Natural killer cell treated with Interleukin-12 subunit alpha and Interleukin-12 subunit beta and Interleukin-15 and Interleukin-18, amount 100 ng/mL, for 72 hours (primary cell): ENCODE measurements at regions not wholly inside any gene's neighbourhood (a gene's known extent, or its start where the extent isn't known, plus 50 kb on each side); places are given as distances from the start of the nearest gene placed in this dataset.

Experiments used
- ATAC-seq, 2 donors: fragments of 150-1000 bp; cut with Tn5 transposase in 1 of 2; sonication (Bioruptor Pico), chemical (Tn5 transposase) in 1 of 2; 2 replicates each; pipeline ENCODE4 v1.10.0; 2021
- DNase-seq: peaks from one replicate; pipeline ENCODE4 v3.0.0; 2022; ENCODE audit warnings: low spot score
- H3K27ac Mint-ChIP-seq, 2 donors: 1 replicate in 1 of 2; 2 replicates in 1 of 2; pipeline ENCODE4 v1.8.0; 2022; ENCODE audit warnings: mixed read lengths in 2 of 2, mild to moderate bottlenecking in 1 of 2, moderate library complexity in 1 of 2
- H3K27me3 Mint-ChIP-seq, 2 donors: 1 replicate in 1 of 2; 2 replicates in 1 of 2; pipeline ENCODE4 v1.8.0; 2022; ENCODE audit warnings: mixed read lengths in 2 of 2
- H3K36me3 Mint-ChIP-seq: one replicate; pipeline ENCODE4 v1.8.0; 2022; ENCODE audit warnings: mixed read lengths
- H3K4me1 Mint-ChIP-seq, 2 donors: 1 replicate in 1 of 2; 2 replicates in 1 of 2; pipeline ENCODE4 v1.8.0; 2022; ENCODE audit warnings: low read depth in 2 of 2, mixed read lengths in 2 of 2, mild to moderate bottlenecking in 1 of 2
- H3K4me3 Mint-ChIP-seq: one replicate; pipeline ENCODE4 v1.8.0; 2022; ENCODE audit warnings: mixed read lengths
- H3K9me3 Mint-ChIP-seq: 2 replicates; pipeline ENCODE4 v1.8.0; 2022; ENCODE audit warnings: mixed read lengths

- Mint-ChIP-seq H3K36me3 (no peaks in the 10 kb centered on the region), H3K9me3 (no peaks in the 10 kb centered on the region), H3K4me3 (no peak overlapping the region), H3K27ac (no peak overlapping the region), H3K27me3 (peaks cover 0 to 7% of the 10 kb centered on the region in 2 donors), H3K4me1 (no peaks in the 10 kb centered on the region)
- no peak for DNase-seq
- no peak for ATAC-seq
These were observed 448.1 kb downstream of the TSN start for GRCh38 chr2:122203523-122203922.

- Mint-ChIP-seq H3K36me3 (no peaks in the 10 kb centered on the region), H3K4me3 (no peak overlapping the region), H3K27me3 (peaks cover 0 to 7% of the 10 kb centered on the region in 2 donors), H3K4me1 (no peaks in the 10 kb centered on the region), H3K9me3 (no peaks in the 10 kb centered on the region), H3K27ac (no peak overlapping the region)
- ATAC-seq, result no peak
- DNase-seq, result no peak
These were observed 450.2 kb downstream of the TSN start for GRCh38 chr2:122205641-122206040.

- no peak for DNase-seq
- ATAC-seq, result no peak
- no peak overlapping the region for H3K27ac Mint-ChIP-seq
- no peaks in the 10 kb centered on the region for H3K36me3 Mint-ChIP-seq
- peaks cover 0 to 7% of the 10 kb centered on the region in 2 donors for H3K27me3 Mint-ChIP-seq
- H3K9me3 Mint-ChIP-seq, result no peaks in the 10 kb centered on the region
- H3K4me3 Mint-ChIP-seq, result no peak overlapping the region
- no peaks in the 10 kb centered on the region for H3K4me1 Mint-ChIP-seq
These were observed 450.6 kb downstream of the TSN start for GRCh38 chr2:122206101-122206500.

- H3K4me1 Mint-ChIP-seq, result no peaks in the 10 kb centered on the region
- no peak for ATAC-seq
- no peak overlapping the region for H3K4me3 Mint-ChIP-seq
- H3K9me3 Mint-ChIP-seq, result no peaks in the 10 kb centered on the region
- DNase-seq, result no peak
- no peak overlapping the region for H3K27ac Mint-ChIP-seq
- no peaks in the 10 kb centered on the region for H3K27me3 Mint-ChIP-seq
- no peaks in the 10 kb centered on the region for H3K36me3 Mint-ChIP-seq
These were observed 453.9 kb downstream of the TSN start for GRCh38 chr2:122209377-122209776.

- DNase-seq, result no peak
- H3K36me3 Mint-ChIP-seq, result no peaks in the 10 kb centered on the region
- H3K4me1 Mint-ChIP-seq, result no peaks in the 10 kb centered on the region
- no peak for ATAC-seq
- H3K27ac Mint-ChIP-seq, result no peak overlapping the region
- H3K27me3 Mint-ChIP-seq, result no peaks in the 10 kb centered on the region
- H3K4me3 Mint-ChIP-seq, result no peak overlapping the region
- no peaks in the 10 kb centered on the region for H3K9me3 Mint-ChIP-seq
These were observed 454.6 kb downstream of the TSN start for GRCh38 chr2:122210065-122210464.

GRCh38 chr2:122210898-122211856, 455.7 kb downstream of the TSN start:
- DNase-seq (no peak), ATAC-seq (no peak)
- no peaks in the 10 kb centered on the region for H3K27me3 Mint-ChIP-seq
- no peak overlapping the region for H3K27ac Mint-ChIP-seq
- H3K4me1 Mint-ChIP-seq, result no peaks in the 10 kb centered on the region
- H3K36me3 Mint-ChIP-seq, result no peaks in the 10 kb centered on the region
- H3K4me3 Mint-ChIP-seq, result no peak overlapping the region
- no peaks in the 10 kb centered on the region for H3K9me3 Mint-ChIP-seq

- DNase-seq, result no peak
- H3K4me3 Mint-ChIP-seq, result no peak overlapping the region
- H3K9me3 Mint-ChIP-seq, result no peaks in the 10 kb centered on the region
- no peak for ATAC-seq
- no peaks in the 10 kb centered on the region for H3K27me3 Mint-ChIP-seq
- H3K4me1 Mint-ChIP-seq, result no peaks in the 10 kb centered on the region
- H3K27ac Mint-ChIP-seq, result no peak overlapping the region
- no peaks in the 10 kb centered on the region for H3K36me3 Mint-ChIP-seq
These were observed 457.9 kb downstream of the TSN start for GRCh38 chr2:122213312-122213711.

- DNase-seq (no peak), ATAC-seq (no peak)
- Mint-ChIP-seq H3K27ac (no peak overlapping the region), H3K27me3 (no peaks in the 10 kb centered on the region), H3K4me1 (no peaks in the 10 kb centered on the region), H3K9me3 (no peaks in the 10 kb centered on the region), H3K36me3 (no peaks in the 10 kb centered on the region), H3K4me3 (no peak overlapping the region)
These were observed 460.6 kb downstream of the TSN start for GRCh38 chr2:122216071-122216470.

- Mint-ChIP-seq H3K4me3 (no peak overlapping the region), H3K27ac (no peak overlapping the region), H3K4me1 (no peaks in the 10 kb centered on the region), H3K27me3 (no peaks in the 10 kb centered on the region), H3K9me3 (no peaks in the 10 kb centered on the region), H3K36me3 (no peaks in the 10 kb centered on the region)
- ATAC-seq, result no peak
- no peak for DNase-seq
These were observed 461.4 kb downstream of the TSN start for GRCh38 chr2:122216901-122217300.

GRCh38 chr2:122218596-122218995, 463.1 kb downstream of the TSN start:
- Mint-ChIP-seq H3K4me1 (no peaks in the 10 kb centered on the region), H3K36me3 (no peaks in the 10 kb centered on the region), H3K27ac (no peak overlapping the region), H3K4me3 (no peak overlapping the region), H3K9me3 (no peaks in the 10 kb centered on the region), H3K27me3 (no peaks in the 10 kb centered on the region)
- ATAC-seq (no peak), DNase-seq (no peak)

GRCh38 chr2:122219504-122219903, 464.1 kb downstream of the TSN start:
- Mint-ChIP-seq H3K4me1 (no peaks in the 10 kb centered on the region), H3K36me3 (no peaks in the 10 kb centered on the region), H3K27me3 (no peaks in the 10 kb centered on the region), H3K4me3 (no peak overlapping the region), H3K9me3 (no peaks in the 10 kb centered on the region), H3K27ac (no peak overlapping the region)
- DNase-seq, result no peak
- no peak for ATAC-seq

GRCh38 chr2:122221665-122222064, 466.2 kb downstream of the TSN start:
- Mint-ChIP-seq H3K36me3 (no peaks in the 10 kb centered on the region), H3K4me3 (no peak overlapping the region), H3K27ac (no peak overlapping the region), H3K27me3 (no peaks in the 10 kb centered on the region), H3K9me3 (peaks cover 6% of the 10 kb centered on the region), H3K4me1 (no peaks in the 10 kb centered on the region)
- ATAC-seq (no peak), DNase-seq (no peak)

- Mint-ChIP-seq H3K27ac (no peak overlapping the region), H3K27me3 (no peaks in the 10 kb centered on the region), H3K4me3 (no peak overlapping the region), H3K36me3 (no peaks in the 10 kb centered on the region), H3K4me1 (peaks cover 0 to 5% of the 10 kb centered on the region in 2 donors), H3K9me3 (peaks cover 1% of the 10 kb centered on the region)
- no peak for DNase-seq
- ATAC-seq, result no peak
These were observed 475.8 kb downstream of the TSN start for GRCh38 chr2:122231296-122231695.

GRCh38 chr2:122233372-122233771, 477.9 kb downstream of the TSN start:
- no peak for ATAC-seq
- no peaks in the 10 kb centered on the region for H3K36me3 Mint-ChIP-seq
- H3K4me3 Mint-ChIP-seq, result no peak overlapping the region
- no peak for DNase-seq
- H3K27me3 Mint-ChIP-seq, result no peaks in the 10 kb centered on the region
- H3K9me3 Mint-ChIP-seq, result no peaks in the 10 kb centered on the region
- H3K4me1 Mint-ChIP-seq, result no peaks in the 10 kb centered on the region
- H3K27ac Mint-ChIP-seq, result no peak overlapping the region
